ENCODE measurements at regions not wholly inside any gene's neighbourhood (a gene's known extent, or its start where the extent isn't known, plus 50 kb on each side); places are given as distances from the start of the nearest gene placed in this dataset.

- FAIRE-seq (no peak), DNase-seq (ENCODE audit: low read depth in 1 of 2, low spot score in 2 of 2) (no peak)
- Histone ChIP-seq H3K79me2 (ENCODE audit: control insufficient read depth in 1 of 2, insufficient read depth in 2 of 2, low read length in 2 of 2) (no peaks in the 10 kb centered on the region), H2BK20ac (ENCODE audit: low read length) (no peak overlapping the region), H4K20me1 (replicated peaks in 1 of 2; ENCODE audit: control insufficient read depth in 1 of 2, insufficient read depth in 2 of 2, low read length in 2 of 2) (no peaks in the 10 kb centered on the region), H3K9me3 (ENCODE audit: insufficient read depth in 2 of 2, low read depth in 1 of 2, low read length in 1 of 2) (no peaks in the 10 kb centered on the region), H4K91ac (replicated peaks; ENCODE audit: insufficient read length, low read length) (no peak overlapping the region), H3K14ac (ENCODE audit: insufficient read length) (no peak overlapping the region), H2BK15ac (ENCODE audit: low read length) (no peak overlapping the region), H2BK5ac (ENCODE audit: low read depth, low read length) (no peak overlapping the region), H2AFZ (ENCODE audit: low read length) (no peak overlapping the region), H3K23ac (ENCODE audit: insufficient read length) (no peak overlapping the region), H3K27me3 (replicated peaks in 1 of 4; ENCODE audit: control insufficient read depth in 3 of 4, extremely low read depth in 1 of 4, insufficient read depth in 3 of 4, low read length in 3 of 4) (no peaks in the 10 kb centered on the region), H3K56ac (replicated peaks; ENCODE audit: insufficient read length, low read depth, low read length) (no peak overlapping the region), H3K4me2 (ENCODE audit: insufficient read depth in 1 of 2, low read depth in 2 of 2, low read length in 2 of 2) (no peak overlapping the region), H3K4me1 (replicated peaks in 1 of 4; ENCODE audit: control insufficient read depth in 3 of 4, insufficient read depth in 4 of 4, low read length in 3 of 4) (peaks cover 0 to 5% (median 0%) of the 10 kb centered on the region in 4 experiments; a peak in 2 of 7 replicates), H3K79me1 (ENCODE audit: low read depth, low read length) (no peaks in the 10 kb centered on the region), H2BK12ac (ENCODE audit: low read depth, low read length) (no peak overlapping the region), H4K5ac (ENCODE audit: insufficient read length, low read depth, low read length) (no peak overlapping the region), H3K36me3 (ENCODE audit: control insufficient read depth in 2 of 4, insufficient read depth in 4 of 4, low read length in 3 of 4) (no peaks in the 10 kb centered on the region), H3K4ac (replicated peaks; ENCODE audit: insufficient read length, low read depth, low read length) (no peak overlapping the region), H3K18ac (ENCODE audit: extremely low read depth, low read length) (no peak overlapping the region), H3K4me3 (ENCODE audit: extremely low read depth in 1 of 4, insufficient read depth in 2 of 4, low read depth in 3 of 4, low read length in 4 of 4) (no peak overlapping the region), H3K27ac (ENCODE audit: low read depth, low read length) (no peak overlapping the region), H3K23me2 (ENCODE audit: low read depth, low read length) (no peaks in the 10 kb centered on the region), H2AK5ac (ENCODE audit: low read depth, low read length) (no peak overlapping the region), H4K8ac (ENCODE audit: extremely low read depth, insufficient read depth, low read length) (no peak overlapping the region), H3K9ac (replicated peaks in 1 of 4; ENCODE audit: extremely low read depth in 1 of 4, low read depth in 3 of 4, low read length in 3 of 4) (no peak overlapping the region), H2BK120ac (replicated peaks; ENCODE audit: low read depth, low read length) (no peak overlapping the region)
- POLR2A ChIA-PET (ENCODE audit: partially characterized antibody), result no interaction called here
- CTCF ChIA-PET (ENCODE audit: partially characterized antibody), result no interaction called here
- TF ChIP-seq HDAC6 (IDR thresholded peaks at IDR 0.05; ENCODE audit: low read depth, low read length) (no peak), SIN3A (conservative IDR thresholded peaks at IDR 0.05 in 1 of 2, IDR thresholded peaks at IDR 0.05 in 1 of 2; ENCODE audit: low read depth in 1 of 2, low read length in 2 of 2) (no peak), MAFK (IDR thresholded peaks at IDR 0.05; ENCODE audit: low read depth, low read length) (no peak), POLR2AphosphoS5 (IDR thresholded peaks at IDR 0.05; ENCODE audit: low read depth, low read length) (no peak), POU5F1 (IDR thresholded peaks at IDR 0.05; ENCODE audit: low read depth, low read length) (no peak), RBBP5 (IDR thresholded peaks at IDR 0.05; ENCODE audit: borderline replicate concordance, low read depth, low read length) (no peak), SRF (IDR thresholded peaks at IDR 0.05; ENCODE audit: low read depth, low read length) (no peak), RAD21 (IDR thresholded peaks at IDR 0.05 in 1 of 2, conservative IDR thresholded peaks at IDR 0.05 in 1 of 2; ENCODE audit: low read depth in 2 of 2, low read length in 2 of 2) (no peak), KDM5A (IDR thresholded peaks at IDR 0.05; ENCODE audit: low read length) (no peak), RXRA (IDR thresholded peaks at IDR 0.05; ENCODE audit: insufficient read depth, low read depth, low read length) (no peak), PHF8 (conservative IDR thresholded peaks at IDR 0.05; ENCODE audit: low read depth, low read length) (no peak), ZNF274 (IDR thresholded peaks at IDR 0.05; ENCODE audit: borderline replicate concordance, extremely low read depth, low read length) (no peak), KDM4A (IDR thresholded peaks at IDR 0.05; ENCODE audit: low read depth, low read length, severe bottlenecking) (no peak), CEBPB (IDR thresholded peaks at IDR 0.05; ENCODE audit: low read depth, low read length) (no peak), SIRT6 (IDR thresholded peaks at IDR 0.05; ENCODE audit: low read length) (no peak)
- WGBS, 2 experiments (ENCODE audit: extremely low coverage in 1 of 2, insufficient coverage in 1 of 2, insufficient read length in 1 of 2, insufficient replicate concordance in 2 of 2, low coverage in 1 of 2, low lambda C conversion rate in 2 of 2, missing lambda C conversion rate in 1 of 2), result 97% methylated on average over 3 of the region's 3 CpGs; no CpG with 5 or more reads in 1 of the 2 experiments
Observed at GRCh38 chr4:175070444-175070843, 152.3 kb downstream of the ADAM29 start.

All from H1 (cell line).